HCT116 (cell line): ENCODE measurements at regions not wholly inside any gene's neighbourhood (a gene's known extent, or its start where the extent isn't known, plus 50 kb on each side); places are given as distances from the start of the nearest gene placed in this dataset.

Experiments used
- ATAC-seq: fragments of 200-7000 bp; cut with Tn5 transposase; 2 replicates; pipeline ENCODE4 v1.9.1; 2020; ENCODE audit warnings: mild to moderate bottlenecking, moderate library complexity
- BruUV-seq: library from RNA; stranded (reverse); fragments of 400-500 nt; replicated peaks from 2 replicates; lab custom pipeline; 2021; lab: Mats Ljungman, UMichigan
- CTCF ChIA-PET: fragments of 300-600 bp; sonication (Branson Sonifier 250); formaldehyde crosslinking; loops from one replicate; lab custom pipeline; 2021; ENCODE audit warnings: antibody characterized with exemption; lab: Charles Lee
- POLR2A ChIA-PET: fragments of 300-600, 350-600 bp; sonication (Branson Sonifier 250); formaldehyde crosslinking; loops from one replicate; lab custom pipeline; 2021; ENCODE audit warnings: antibody characterized with exemption; lab: Charles Lee
- RAD21 ChIA-PET, 2 experiments: fragments of 300-600 bp; sonication (Branson Sonifier 250); formaldehyde crosslinking; loops; one replicate each; lab custom pipeline; 2023; ENCODE audit warnings: low total read pairs in 2 of 2; ENCODE audit not compliant: uncharacterized antibody in 2 of 2, unreplicated experiment in 2 of 2, low non-redundant PET in 1 of 2; lab: Charles Lee
- DNase-seq: peaks from one replicate; pipeline ENCODE4 v3.0.0-alpha.2; 2010; ENCODE audit warnings: low read depth, low spot score
- H2AFZ ChIP-seq: fragments of 200-600 bp; shearing (Covaris generic), sonication (generic); 2 replicates; pipeline ENCODE4 v1.6.1; 2017; ENCODE audit warnings: low read depth, mixed run types, mixed read lengths, antibody characterized with exemption, low read length; ENCODE audit not compliant: poor library complexity, severe bottlenecking
- H3K27ac ChIP-seq: 2 replicates; pipeline ENCODE4 v1.5.1; 2012; ENCODE audit warnings: low read depth, low read length
- H3K27me3 ChIP-seq: fragments of 200-600 bp; sonication (generic); 2 replicates; pipeline ENCODE4 v1.6.1; 2016; ENCODE audit warnings: mixed run types, low read length, mixed read lengths; ENCODE audit not compliant: insufficient read depth
- H3K36me3 ChIP-seq, 2 experiments: fragments of 200-500 bp in 1 of 2; fragments of 200-600 bp in 1 of 2; sonication (Bioruptor generic) in 1 of 2; sonication (generic) in 1 of 2; 2 replicates each; pipeline versions ENCODE4 v1.5.1 to v1.6.1; 2014 to 2016; ENCODE audit warnings: low read length in 2 of 2, inconsistent platforms in 1 of 2, mixed read lengths in 1 of 2, mixed run types in 1 of 2; ENCODE audit not compliant: insufficient read depth in 2 of 2, control insufficient read depth in 1 of 2
- H3K4me1 ChIP-seq, 2 experiments: fragments of 200-600 bp in 1 of 2; sonication (generic) in 1 of 2; 2 replicates each; pipeline versions ENCODE4 v1.5.1 to v1.6.1; 2012 to 2017; ENCODE audit warnings: low read length in 2 of 2, inconsistent platforms in 1 of 2, mild to moderate bottlenecking in 1 of 2, mixed read lengths in 1 of 2, mixed run types in 1 of 2, moderate library complexity in 1 of 2; ENCODE audit not compliant: insufficient read depth in 2 of 2, control insufficient read depth in 1 of 2
- H3K4me2 ChIP-seq: fragments of 200-600 bp; sonication (generic); 2 replicates; pipeline ENCODE4 v1.6.1; 2017; ENCODE audit warnings: mixed run types, low read length, mixed read lengths
- H3K4me3 ChIP-seq, 2 experiments: fragments of 200-600 bp in 1 of 2; sonication (generic) in 1 of 2; replicated peaks in 1 of 2; 2 replicates each; pipeline ENCODE4 v1.5.1; 2011 to 2016; ENCODE audit warnings: low read length in 2 of 2, control low read depth in 1 of 2, low read depth in 1 of 2, mild to moderate bottlenecking in 1 of 2, mixed read lengths in 1 of 2, mixed run types in 1 of 2
- H3K79me2 ChIP-seq: fragments of 200-600 bp; sonication (generic); 2 replicates; pipeline ENCODE4 v1.6.1; 2017; ENCODE audit warnings: mild to moderate bottlenecking, mixed run types, low read length, moderate library complexity, mixed read lengths; ENCODE audit not compliant: insufficient read depth
- H3K9ac ChIP-seq: fragments of 200-600 bp; sonication (generic); 2 replicates; pipeline ENCODE4 v1.6.1; 2016; ENCODE audit warnings: low read length, mixed read lengths
- H3K9me2 ChIP-seq: fragments of 200-600 bp; sonication (generic), shearing (Covaris generic); 2 replicates; pipeline ENCODE4 v1.6.1; 2017; ENCODE audit warnings: mixed run types, mild to moderate bottlenecking, moderate library complexity; ENCODE audit not compliant: insufficient read depth
- H3K9me3 ChIP-seq, 2 experiments: fragments of 200-500 bp in 1 of 2; fragments of 200-600 bp in 1 of 2; sonication (Bioruptor generic) in 1 of 2; sonication (generic) in 1 of 2; 2 replicates each; pipeline ENCODE4 v1.6.1; 2014 to 2017; ENCODE audit warnings: low read length in 2 of 2, mixed read lengths in 2 of 2, inconsistent platforms in 1 of 2, low read depth in 1 of 2, mild to moderate bottlenecking in 1 of 2, mixed run types in 1 of 2, moderate library complexity in 1 of 2; ENCODE audit not compliant: control insufficient read depth in 1 of 2, insufficient read depth in 1 of 2
- H4K20me1 ChIP-seq: fragments of 200-600 bp; sonication (generic), shearing (Covaris generic); 2 replicates; pipeline ENCODE4 v1.6.1; 2017; ENCODE audit warnings: mixed run types, mild to moderate bottlenecking, moderate library complexity; ENCODE audit not compliant: insufficient read depth
- ATF3 ChIP-seq: IDR thresholded peaks from 2 replicates; pipeline ENCODE4 v1.6.1; 2012
- CEBPB ChIP-seq: IDR thresholded peaks from 2 replicates; pipeline ENCODE4 v1.6.1; 2012; ENCODE audit warnings: low read depth
- EGR1 ChIP-seq: IDR thresholded peaks from 2 replicates; pipeline ENCODE4 v1.6.1; 2012; ENCODE audit warnings: low read depth
- ELF1 ChIP-seq: IDR thresholded peaks from 2 replicates; pipeline ENCODE4 v1.6.1; 2012; ENCODE audit warnings: low read depth, borderline replicate concordance
- EZH2phosphoT487 ChIP-seq: fragments of 200-600 bp; IDR thresholded peaks from 2 replicates; pipeline ENCODE4 v1.6.1; 2018; ENCODE audit warnings: antibody characterized with exemption, borderline replicate concordance
- FOSL1 ChIP-seq: IDR thresholded peaks from 2 replicates; pipeline ENCODE4 v1.6.1; 2012; ENCODE audit warnings: low read depth
- JUND ChIP-seq: IDR thresholded peaks from 2 replicates; pipeline ENCODE4 v1.6.1; 2012
- MAX ChIP-seq: IDR thresholded peaks from 2 replicates; pipeline ENCODE4 v1.6.1; 2012
- POLR2A ChIP-seq: IDR thresholded peaks from 2 replicates; pipeline ENCODE4 v1.7.0; 2011; ENCODE audit warnings: borderline replicate concordance; ENCODE audit not compliant: insufficient read depth, insufficient read length; ENCODE audit errors: extremely low read depth
- POLR2AphosphoS5 ChIP-seq: IDR thresholded peaks from 2 replicates; pipeline ENCODE4 v1.6.1; 2011; ENCODE audit warnings: mild to moderate bottlenecking, low read depth, low read length, moderate library complexity
- RAD21 ChIP-seq: IDR thresholded peaks from 2 replicates; pipeline ENCODE4 v1.6.1; 2012; ENCODE audit warnings: low read depth, mild to moderate bottlenecking
- REST ChIP-seq: IDR thresholded peaks from 2 replicates; pipeline ENCODE4 v1.6.1; 2012; ENCODE audit warnings: low read depth
- SIN3A ChIP-seq: IDR thresholded peaks from 2 replicates; pipeline ENCODE4 v1.6.1; 2012; ENCODE audit warnings: low read depth
- SP1 ChIP-seq: IDR thresholded peaks from 2 replicates; pipeline ENCODE4 v1.6.1; 2012; ENCODE audit warnings: low read depth
- SRF ChIP-seq: IDR thresholded peaks from 2 replicates; pipeline ENCODE4 v1.6.1; 2012; ENCODE audit warnings: low read depth
- TCF7L2 ChIP-seq: IDR thresholded peaks from 2 replicates; pipeline ENCODE4 v1.7.0; 2011; ENCODE audit warnings: borderline replicate concordance, inconsistent platforms; ENCODE audit not compliant: insufficient read depth, insufficient read length; ENCODE audit errors: extremely low read depth
- YY1 ChIP-seq: IDR thresholded peaks from 2 replicates; pipeline ENCODE4 v1.6.1; 2011; ENCODE audit warnings: low read length, low read depth, moderate library complexity, mild to moderate bottlenecking; ENCODE audit not compliant: insufficient replicate concordance; ENCODE audit errors: extremely low read depth
- ZBTB33 ChIP-seq: IDR thresholded peaks from 2 replicates; pipeline ENCODE4 v1.6.1; 2011; ENCODE audit warnings: mild to moderate bottlenecking, low read length, moderate library complexity; ENCODE audit not compliant: insufficient replicate concordance; ENCODE audit errors: extremely low read depth
- ZFX ChIP-seq: fragments of 450-650 bp; IDR thresholded peaks from 2 replicates; pipeline ENCODE4 v1.6.1; 2017
- ZNF274 ChIP-seq: fragments of 200-500 bp; sonication (Bioruptor generic); IDR thresholded peaks from 2 replicates; pipeline ENCODE4 v1.6.1; 2014; ENCODE audit warnings: mild to moderate bottlenecking, low read depth, low read length, inconsistent platforms
- intact Hi-C: fragments of 100-400 bp; cut with micrococcal nuclease; formaldehyde crosslinking; loops from 2 replicates; pipeline ENCODE4 v1.10.0; 2022

GRCh38 chrX:40439625-40440532, 140.9 kb upstream of the ATP6AP2 start:
- no peak for ATAC-seq
- ChIA-PET CTCF (no interaction called here), RAD21 (no interaction called here), POLR2A (no interaction called here)
- no peaks in the 10 kb centered on the region for H4K20me1 ChIP-seq
- H3K36me3 ChIP-seq: no peaks in the 10 kb centered on the region
- DNase-seq: no peak
- H3K4me3 ChIP-seq: no peak overlapping the region
- no peaks in the 10 kb centered on the region for H3K9me3 ChIP-seq
- no peak overlapping the region for H3K27ac ChIP-seq
- no peaks in the 10 kb centered on the region for H3K79me2 ChIP-seq
- no peak overlapping the region for H3K4me2 ChIP-seq
- TF ChIP-seq JUND (no peak), SP1 (no peak), SIN3A (no peak), POLR2AphosphoS5 (no peak), MAX (no peak), RAD21 (no peak), YY1 (no peak), ZNF274 (no peak), FOSL1 (no peak), TCF7L2 (no peak), ZBTB33 (no peak), EZH2phosphoT487 (no peak), ELF1 (no peak), POLR2A (no peak), SRF (no peak), REST (no peak), ZFX (no peak), EGR1 (no peak), ATF3 (no peak), CEBPB (no peak)
- BruUV-seq: no TSS peak
- H2AFZ ChIP-seq: no peak overlapping the region
- no peaks in the 10 kb centered on the region for H3K27me3 ChIP-seq
- H3K4me1 ChIP-seq: no peaks in the 10 kb centered on the region
- intact Hi-C loops: no loop called here
- no peaks in the 10 kb centered on the region for H3K9me2 ChIP-seq
- H3K9ac ChIP-seq: no peak overlapping the region
